Gastrocnemius medialis (tissue), 4 donors: ENCODE measurements at regions not wholly inside any gene's neighbourhood (a gene's known extent, or its start where the extent isn't known, plus 50 kb on each side); places are given as distances from the start of the nearest gene placed in this dataset.

Experiments
- ATAC-seq, 2 donors: fragments of 150-250 bp; one replicate each; pipeline ENCODE4 v1.9.1; 2016
- DNase-seq, 2 donors: peaks; one replicate each; pipeline ENCODE4 v3.0.0-alpha.2; 2019
- H3K27ac ChIP-seq, 4 donors: fragments of 200-600 bp; sonication (generic); 1 replicate in 1 of 4; 2 replicates in 3 of 4; pipeline ENCODE4 v1.5.1; 2016 to 2018; ENCODE audit warnings: mild to moderate bottlenecking in 2 of 4, moderate library complexity in 1 of 4
- H3K27me3 ChIP-seq, 3 donors: fragments of 200-600 bp; sonication (generic) in 2 of 3; 1 replicate in 1 of 3; 2 replicates in 2 of 3; pipeline versions ENCODE4 v1.5.1 to v1.6.0; 2016 to 2019; ENCODE audit warnings: mild to moderate bottlenecking in 1 of 3, moderate library complexity in 1 of 3
- H3K36me3 ChIP-seq, 2 donors: fragments of 200-600 bp; sonication (generic) in 1 of 2; one replicate each; pipeline ENCODE4 v1.5.1; 2017 to 2018
- H3K4me1 ChIP-seq, 2 donors: fragments of 200-600 bp; sonication (generic) in 1 of 2; one replicate each; pipeline ENCODE4 v1.5.1; 2016 to 2017; ENCODE audit warnings: mild to moderate bottlenecking in 2 of 2
- H3K4me3 ChIP-seq, 4 donors: fragments of 200-600 bp; sonication (generic) in 3 of 4; 1 replicate in 1 of 4; 2 replicates in 3 of 4; pipeline ENCODE4 v1.5.1; 2016 to 2019; ENCODE audit warnings: mild to moderate bottlenecking in 2 of 4
- H3K9me3 ChIP-seq, 3 donors: fragments of 200-600 bp; sonication (generic) in 2 of 3; 1 replicate in 1 of 3; 2 replicates in 2 of 3; pipeline ENCODE4 v1.5.1; 2016 to 2019
- POLR2A ChIP-seq, 2 donors: fragments of 450-650 bp; IDR thresholded peaks; one replicate each; pipeline ENCODE4 v1.6.1; 2017; ENCODE audit warnings: antibody characterized with exemption in 2 of 2, mild to moderate bottlenecking in 2 of 2, moderate library complexity in 2 of 2
- in situ Hi-C, 4 donors: fragments of 200-750 bp; cut with MboI; loops; one replicate each; pipeline versions ENCODE4 v1.15.0 to v1.8.0; 2017; ENCODE audit warnings: low sequenced_read_pairs in 4 of 4
- intact Hi-C: fragments of 100-400 bp; cut with DNase I; formaldehyde crosslinking; loops from one replicate; pipeline ENCODE4 v1.15.1; 2023; ENCODE audit warnings: low total_unique reads
- TF ChIP-seq, protein P1 (sequence below), 5 experiments: fragments of 450-650 bp in 3 of 5; fragments of 200-600 bp in 2 of 5; sonication (generic) in 2 of 5; IDR thresholded peaks in 4 of 5; conservative IDR thresholded peaks in 1 of 5; 1 replicate in 4 of 5; 2 replicates in 1 of 5; pipeline ENCODE4 v1.5.1; 2016 to 2019; ENCODE audit warnings: antibody characterized with exemption in 5 of 5, mild to moderate bottlenecking in 3 of 5, moderate library complexity in 3 of 5

DNA sequence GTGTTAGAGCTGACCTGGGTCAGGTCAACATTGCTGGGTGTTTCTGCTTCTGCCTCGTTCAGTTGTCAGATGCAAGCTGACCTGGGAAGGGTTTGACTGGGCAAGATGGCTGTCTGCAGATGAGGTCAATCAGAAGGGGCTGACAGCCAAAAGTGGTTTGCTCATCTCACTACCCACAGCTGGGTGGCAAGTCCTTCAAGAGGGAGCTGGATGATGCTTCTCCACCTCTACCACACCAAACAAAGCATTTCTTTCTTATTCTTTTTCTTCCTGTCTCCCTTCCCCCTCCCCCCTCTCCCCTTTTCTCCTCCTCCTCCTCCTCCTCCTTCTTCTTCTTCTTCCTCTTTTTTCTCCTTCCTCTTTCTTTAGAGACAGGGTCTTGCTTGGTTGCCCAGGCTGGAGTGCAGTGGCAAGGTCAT lies 268.2 kb upstream of the PLEKHG7 start:
- no peaks in the 10 kb centered on the region for H3K36me3 ChIP-seq
- no peak overlapping the region for H3K4me3 ChIP-seq
- in situ Hi-C loops (no loop called here), intact Hi-C loops (loop anchor here (10.0 kb wide), 1 partner anchor 120 kb away; no protein-coding TSS in a partner anchor)
- TF ChIP-seq, protein P1, sequence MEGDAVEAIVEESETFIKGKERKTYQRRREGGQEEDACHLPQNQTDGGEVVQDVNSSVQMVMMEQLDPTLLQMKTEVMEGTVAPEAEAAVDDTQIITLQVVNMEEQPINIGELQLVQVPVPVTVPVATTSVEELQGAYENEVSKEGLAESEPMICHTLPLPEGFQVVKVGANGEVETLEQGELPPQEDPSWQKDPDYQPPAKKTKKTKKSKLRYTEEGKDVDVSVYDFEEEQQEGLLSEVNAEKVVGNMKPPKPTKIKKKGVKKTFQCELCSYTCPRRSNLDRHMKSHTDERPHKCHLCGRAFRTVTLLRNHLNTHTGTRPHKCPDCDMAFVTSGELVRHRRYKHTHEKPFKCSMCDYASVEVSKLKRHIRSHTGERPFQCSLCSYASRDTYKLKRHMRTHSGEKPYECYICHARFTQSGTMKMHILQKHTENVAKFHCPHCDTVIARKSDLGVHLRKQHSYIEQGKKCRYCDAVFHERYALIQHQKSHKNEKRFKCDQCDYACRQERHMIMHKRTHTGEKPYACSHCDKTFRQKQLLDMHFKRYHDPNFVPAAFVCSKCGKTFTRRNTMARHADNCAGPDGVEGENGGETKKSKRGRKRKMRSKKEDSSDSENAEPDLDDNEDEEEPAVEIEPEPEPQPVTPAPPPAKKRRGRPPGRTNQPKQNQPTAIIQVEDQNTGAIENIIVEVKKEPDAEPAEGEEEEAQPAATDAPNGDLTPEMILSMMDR (IDR thresholded peaks at IDR 0.05 in 4 of 5, conservative IDR thresholded peaks at IDR 0.05 in 1 of 5), result no peak
- TF ChIP-seq POLR2A (IDR thresholded peaks at IDR 0.05), result no peak
- H3K27ac ChIP-seq, result no peak overlapping the region
- no peaks in the 10 kb centered on the region for H3K27me3 ChIP-seq
- H3K9me3 ChIP-seq, result no peaks in the 10 kb centered on the region
- no peak for DNase-seq
- peaks cover 6 to 10% of the 10 kb centered on the region in 2 donors for H3K4me1 ChIP-seq
- ATAC-seq, result no peak

DNA sequence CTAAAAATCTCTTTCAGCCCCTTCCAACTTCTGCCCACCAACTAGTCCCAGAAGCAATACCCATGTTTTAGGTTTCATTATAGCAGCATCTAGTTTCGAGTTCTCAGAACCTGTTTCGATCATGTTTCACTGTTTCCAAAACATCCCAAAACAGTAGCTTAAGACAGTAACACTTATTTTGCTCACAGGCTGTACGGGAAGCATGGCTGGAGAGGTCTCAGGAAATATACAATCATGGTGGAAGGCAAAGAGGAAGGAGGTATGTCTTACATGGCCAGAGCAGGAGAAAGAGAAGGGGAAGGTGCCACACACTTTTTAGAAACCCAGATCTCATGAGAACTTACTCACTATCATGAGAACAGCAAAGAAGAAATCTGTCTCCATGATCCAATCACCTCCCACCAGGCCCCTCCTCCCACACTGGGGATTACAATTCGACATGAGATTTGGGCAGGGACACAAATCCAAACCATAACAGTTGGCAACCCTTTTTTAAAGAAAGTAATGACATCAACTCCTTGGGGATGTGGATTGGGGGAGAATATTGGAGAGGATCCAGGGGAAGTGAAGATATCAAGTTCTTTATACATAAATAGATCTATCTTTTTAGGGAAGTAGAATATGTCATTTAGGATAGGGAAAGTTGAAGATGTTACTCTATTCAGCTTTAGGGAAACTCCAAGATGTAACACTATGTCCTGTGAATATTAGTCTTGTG lies 269.9 kb upstream of the PLEKHG7 start:
- Histone ChIP-seq H3K27ac (no peak overlapping the region), H3K27me3 (no peaks in the 10 kb centered on the region), H3K4me1 (no peaks in the 10 kb centered on the region), H3K36me3 (no peaks in the 10 kb centered on the region), H3K9me3 (no peaks in the 10 kb centered on the region), H3K4me3 (no peak overlapping the region)
- in situ Hi-C loops, result no loop called here
- TF ChIP-seq POLR2A (IDR thresholded peaks at IDR 0.05), result no peak
- TF ChIP-seq, protein P1 (IDR thresholded peaks at IDR 0.05 in 4 of 5, conservative IDR thresholded peaks at IDR 0.05 in 1 of 5), result no peak
- ATAC-seq (no peak), DNase-seq (no peak)
- intact Hi-C loops, result loop anchor here (10.0 kb wide), 1 partner anchor 122 kb away; no protein-coding TSS in a partner anchor

DNA sequence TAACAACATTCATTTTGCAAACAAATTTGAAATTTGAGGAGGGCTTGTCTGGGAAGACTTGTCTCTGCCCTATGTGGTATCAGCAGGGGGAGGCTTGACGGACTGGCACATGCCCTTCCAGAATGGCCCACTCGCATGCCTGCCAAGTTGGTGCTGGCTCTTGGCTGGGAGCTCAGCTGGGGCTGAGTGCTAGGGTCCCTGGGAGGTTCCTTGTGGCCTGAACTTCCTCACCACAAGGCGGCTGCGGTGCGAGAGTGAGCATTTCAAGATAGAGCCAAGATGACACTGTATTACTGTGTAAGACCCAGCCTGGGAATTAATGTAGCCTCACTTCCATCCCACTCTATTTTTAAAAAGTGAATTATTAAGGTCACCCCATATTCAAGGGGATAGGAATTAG lies 271.6 kb upstream of the PLEKHG7 start:
- no peak for ATAC-seq
- intact Hi-C loops (loop anchor here (10.0 kb wide), 1 partner anchor 124 kb away; no protein-coding TSS in a partner anchor), in situ Hi-C loops (no loop called here)
- no peak overlapping the region for H3K27ac ChIP-seq
- H3K4me1 ChIP-seq, result no peaks in the 10 kb centered on the region
- no peaks in the 10 kb centered on the region for H3K27me3 ChIP-seq
- no peaks in the 10 kb centered on the region for H3K9me3 ChIP-seq
- TF ChIP-seq, protein P1 (IDR thresholded peaks at IDR 0.05 in 4 of 5, conservative IDR thresholded peaks at IDR 0.05 in 1 of 5), result no peak
- TF ChIP-seq POLR2A (IDR thresholded peaks at IDR 0.05), result no peak
- DNase-seq, result no peak
- no peak overlapping the region for H3K4me3 ChIP-seq
- H3K36me3 ChIP-seq, result no peaks in the 10 kb centered on the region

DNA sequence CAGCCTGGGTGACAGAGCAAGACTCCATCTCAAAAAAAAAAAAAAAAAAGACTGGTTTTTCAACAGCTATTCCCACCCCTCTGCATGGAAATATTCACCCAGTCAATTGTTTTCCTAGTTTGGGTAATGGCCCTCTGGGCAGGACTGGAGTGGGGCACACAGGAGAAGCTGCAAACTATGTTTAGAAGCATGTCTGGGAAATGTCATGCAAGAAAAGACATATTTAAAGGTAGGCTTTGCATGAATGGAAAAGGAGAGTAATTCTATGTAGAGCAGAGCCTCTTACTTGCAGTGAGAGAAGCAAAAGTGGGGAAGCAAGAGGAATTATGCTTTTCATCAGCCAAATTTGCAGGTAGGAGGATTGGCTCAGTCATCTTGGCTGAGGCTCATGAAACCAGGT lies 276.5 kb upstream of the PLEKHG7 start:
- intact Hi-C loops (no loop called here), in situ Hi-C loops (no loop called here)
- no peak for DNase-seq
- Histone ChIP-seq H3K27ac (no peak overlapping the region), H3K36me3 (no peaks in the 10 kb centered on the region), H3K9me3 (no peaks in the 10 kb centered on the region), H3K27me3 (no peaks in the 10 kb centered on the region), H3K4me3 (no peak overlapping the region), H3K4me1 (no peaks in the 10 kb centered on the region)
- no peak for ATAC-seq
- TF ChIP-seq, protein P1 (IDR thresholded peaks at IDR 0.05 in 4 of 5, conservative IDR thresholded peaks at IDR 0.05 in 1 of 5), result no peak
- TF ChIP-seq POLR2A (IDR thresholded peaks at IDR 0.05), result no peak
